SU-DHL-6 (cell line): ENCODE measurements at regions not wholly inside any gene's neighbourhood (a gene's known extent, or its start where the extent isn't known, plus 50 kb on each side); places are given as distances from the start of the nearest gene placed in this dataset.

ENCODE experiments used
- H2AFZ ChIP-seq: fragments of 200-600 bp; sonication (generic); 2 replicates; pipeline ENCODE4 v1.6.1; 2014; ENCODE audit warnings: low read depth, mild to moderate bottlenecking, moderate library complexity, mixed read lengths, antibody characterized with exemption, low read length; ENCODE audit not compliant: severe bottlenecking
- H3F3A ChIP-seq: fragments of 200-600 bp; shearing (Covaris generic); 2 replicates; pipeline ENCODE4 v1.6.0; 2016; ENCODE audit warnings: antibody characterized with exemption, mild to moderate bottlenecking; ENCODE audit not compliant: insufficient read depth
- H3K27ac ChIP-seq: fragments of 200-600 bp; sonication (generic); 2 replicates; pipeline ENCODE4 v1.5.1; 2016; ENCODE audit warnings: low read depth, mild to moderate bottlenecking, low read length, moderate library complexity, mixed read lengths
- H3K27me3 ChIP-seq: fragments of 200-600 bp; sonication (generic), shearing (Covaris generic); 2 replicates; pipeline ENCODE4 v1.6.0; 2014; ENCODE audit warnings: mild to moderate bottlenecking, low read length
- H3K36me3 ChIP-seq: fragments of 200-600 bp; sonication (generic); 2 replicates; pipeline ENCODE4 v1.6.1; 2014; ENCODE audit warnings: mild to moderate bottlenecking, low read length, mixed read lengths
- H3K4me2 ChIP-seq: fragments of 300-600, 200-600 bp; shearing (Covaris generic), sonication (generic); 2 replicates; pipeline ENCODE4 v1.6.0; 2014; ENCODE audit warnings: low read length, low read depth, mild to moderate bottlenecking; ENCODE audit not compliant: poor library complexity, severe bottlenecking
- H3K4me3 ChIP-seq: fragments of 200-600 bp; sonication (generic); 2 replicates; pipeline ENCODE4 v1.5.1; 2014; ENCODE audit warnings: antibody characterized with exemption, low read length, mild to moderate bottlenecking, mixed read lengths; ENCODE audit not compliant: insufficient read depth, poor library complexity, severe bottlenecking
- H3K79me2 ChIP-seq: fragments of 200-600 bp; sonication (generic); 2 replicates; pipeline ENCODE4 v1.6.1; 2014; ENCODE audit warnings: mild to moderate bottlenecking, low read length, moderate library complexity; ENCODE audit not compliant: insufficient read depth
- H3K9ac ChIP-seq: fragments of 200-600 bp; sonication (generic); 2 replicates; pipeline ENCODE4 v1.7.0; 2014; ENCODE audit warnings: mild to moderate bottlenecking, low read length
- H3K9me2 ChIP-seq: fragments of 200-600 bp; sonication (generic); replicated peaks from 2 replicates; pipeline ENCODE4 v1.6.1; 2014; ENCODE audit warnings: low read length; ENCODE audit not compliant: insufficient read depth
- H3K9me3 ChIP-seq: fragments of 200-600 bp; sonication (generic); 2 replicates; pipeline ENCODE4 v1.6.1; 2014; ENCODE audit warnings: low read length, mixed read lengths; ENCODE audit not compliant: insufficient read depth
- H4K20me1 ChIP-seq: fragments of 200-600 bp; sonication (generic); 2 replicates; pipeline ENCODE4 v1.6.1; 2014; ENCODE audit warnings: low read depth, mild to moderate bottlenecking, antibody characterized with exemption, low read length, moderate library complexity, mixed read lengths
- EZH2phosphoT487 ChIP-seq: fragments of 200-600 bp; sonication (generic), shearing (Covaris generic); conservative IDR thresholded peaks from 2 replicates; pipeline ENCODE4 v1.6.1; 2018; ENCODE audit warnings: mild to moderate bottlenecking, antibody characterized with exemption, low read length, moderate library complexity, mixed read lengths
- TF ChIP-seq, protein P1 (sequence below): fragments of 200-600 bp; sonication (generic); IDR thresholded peaks from one replicate; pipeline ENCODE4 v1.5.1; 2017; ENCODE audit warnings: antibody characterized with exemption, mild to moderate bottlenecking, low read length, moderate library complexity; ENCODE audit not compliant: insufficient read depth, poor library complexity, severe bottlenecking

DNA sequence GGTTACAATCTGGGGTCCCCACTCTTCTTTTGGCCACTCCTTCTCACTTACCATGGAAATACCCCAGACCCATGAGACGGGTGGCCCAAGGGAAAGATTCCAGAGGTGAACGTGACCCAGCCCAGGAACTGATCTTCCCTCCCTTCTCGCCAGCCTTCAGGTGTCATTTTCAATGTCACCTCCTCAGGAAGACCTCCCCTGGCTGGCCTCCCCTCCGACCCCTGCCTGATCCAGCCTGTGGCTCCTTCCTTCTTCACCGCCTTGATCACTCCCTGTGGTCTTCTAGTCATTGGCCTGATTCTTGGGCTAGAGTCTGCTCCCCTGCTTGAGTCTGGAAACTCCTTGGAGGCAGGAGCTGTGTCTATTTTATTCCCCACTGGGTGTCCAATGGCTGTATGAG is 146.1 kb downstream of the SMAD6 start:
- H3K4me3 ChIP-seq, result no peak overlapping the region
- H3K9me2 ChIP-seq, result no peaks in the 10 kb centered on the region
- H3K36me3 ChIP-seq, result no peaks in the 10 kb centered on the region
- no peak overlapping the region for H3K9ac ChIP-seq
- H4K20me1 ChIP-seq, result no peaks in the 10 kb centered on the region
- no peak overlapping the region for H3K27ac ChIP-seq
- no peaks in the 10 kb centered on the region for H3K9me3 ChIP-seq
- H3F3A ChIP-seq, result no peaks in the 10 kb centered on the region
- TF ChIP-seq, protein P1, sequence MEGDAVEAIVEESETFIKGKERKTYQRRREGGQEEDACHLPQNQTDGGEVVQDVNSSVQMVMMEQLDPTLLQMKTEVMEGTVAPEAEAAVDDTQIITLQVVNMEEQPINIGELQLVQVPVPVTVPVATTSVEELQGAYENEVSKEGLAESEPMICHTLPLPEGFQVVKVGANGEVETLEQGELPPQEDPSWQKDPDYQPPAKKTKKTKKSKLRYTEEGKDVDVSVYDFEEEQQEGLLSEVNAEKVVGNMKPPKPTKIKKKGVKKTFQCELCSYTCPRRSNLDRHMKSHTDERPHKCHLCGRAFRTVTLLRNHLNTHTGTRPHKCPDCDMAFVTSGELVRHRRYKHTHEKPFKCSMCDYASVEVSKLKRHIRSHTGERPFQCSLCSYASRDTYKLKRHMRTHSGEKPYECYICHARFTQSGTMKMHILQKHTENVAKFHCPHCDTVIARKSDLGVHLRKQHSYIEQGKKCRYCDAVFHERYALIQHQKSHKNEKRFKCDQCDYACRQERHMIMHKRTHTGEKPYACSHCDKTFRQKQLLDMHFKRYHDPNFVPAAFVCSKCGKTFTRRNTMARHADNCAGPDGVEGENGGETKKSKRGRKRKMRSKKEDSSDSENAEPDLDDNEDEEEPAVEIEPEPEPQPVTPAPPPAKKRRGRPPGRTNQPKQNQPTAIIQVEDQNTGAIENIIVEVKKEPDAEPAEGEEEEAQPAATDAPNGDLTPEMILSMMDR, result no peak
- TF ChIP-seq EZH2phosphoT487, result no peak
- no peaks in the 10 kb centered on the region for H3K79me2 ChIP-seq
- no peak overlapping the region for H3K4me2 ChIP-seq
- H2AFZ ChIP-seq, result no peak overlapping the region
- no peaks in the 10 kb centered on the region for H3K27me3 ChIP-seq

DNA sequence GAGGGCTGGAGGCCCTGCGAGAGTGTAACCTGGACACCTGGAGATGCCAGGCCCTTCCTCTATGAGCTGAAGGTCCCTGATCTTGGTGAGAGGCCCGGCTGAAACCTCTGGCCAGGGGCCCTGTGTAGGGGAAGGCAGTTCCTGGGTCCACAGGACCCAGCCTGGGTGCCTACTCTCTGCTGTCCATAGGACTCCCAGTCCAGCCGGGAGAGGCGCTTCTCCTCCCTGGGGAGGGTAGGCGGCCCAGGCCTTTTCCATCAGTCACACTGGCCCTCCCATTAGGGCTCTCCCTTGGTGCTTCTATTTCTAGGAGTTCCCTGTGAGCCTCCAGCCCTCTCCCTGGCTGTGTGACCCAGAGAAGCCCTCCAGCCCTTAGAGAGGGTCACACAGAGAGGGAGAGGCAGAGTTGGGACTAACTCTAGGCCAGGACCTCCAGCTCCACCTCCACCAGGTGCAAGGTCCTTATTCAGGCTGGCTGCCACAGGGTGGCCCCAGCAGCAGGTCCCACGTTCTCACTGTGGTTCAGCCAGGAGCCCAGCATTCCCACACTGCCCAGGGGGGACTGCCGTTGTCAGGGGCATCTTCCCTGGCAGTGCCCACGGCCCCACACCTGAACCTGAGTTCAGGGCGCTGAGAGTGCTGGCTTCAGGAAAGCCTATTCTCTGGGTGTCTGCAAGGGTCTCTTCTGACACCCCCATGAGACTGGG is 146.8 kb downstream of the SMAD6 start:
- Histone ChIP-seq H3K4me3 (no peak overlapping the region), H3K79me2 (no peaks in the 10 kb centered on the region), H3K9ac (no peak overlapping the region), H3F3A (no peaks in the 10 kb centered on the region), H3K9me2 (no peaks in the 10 kb centered on the region), H3K4me2 (no peak overlapping the region), H2AFZ (no peak overlapping the region), H3K36me3 (no peaks in the 10 kb centered on the region), H3K27me3 (no peaks in the 10 kb centered on the region), H3K9me3 (no peaks in the 10 kb centered on the region), H3K27ac (no peak overlapping the region), H4K20me1 (no peaks in the 10 kb centered on the region)
- TF ChIP-seq EZH2phosphoT487, result no peak
- TF ChIP-seq, protein P1, result no peak

DNA sequence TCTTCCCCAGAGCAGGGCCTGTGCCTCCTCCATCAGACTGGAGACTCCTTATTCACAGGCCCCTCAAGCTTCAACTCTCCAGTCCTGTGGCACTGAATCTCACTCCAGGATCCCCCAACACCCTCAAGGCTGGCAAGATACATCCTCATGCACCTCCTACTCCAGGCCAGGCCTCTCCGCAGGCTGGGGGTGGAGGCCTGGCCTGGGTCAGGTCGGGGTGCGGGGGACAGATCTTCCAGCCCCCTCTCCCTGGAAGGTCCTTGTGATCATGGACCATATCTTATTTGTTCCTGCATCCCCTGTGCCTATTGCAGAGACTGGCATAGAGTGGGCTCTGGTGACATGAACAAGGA is 147.3 kb downstream of the SMAD6 start:
- H3K27ac ChIP-seq, result no peak overlapping the region
- no peak overlapping the region for H3K9ac ChIP-seq
- no peaks in the 10 kb centered on the region for H3K27me3 ChIP-seq

More for the DNA sequence above, 147.3 kb downstream of the SMAD6 start:
- no peak overlapping the region for H3K4me2 ChIP-seq
- no peaks in the 10 kb centered on the region for H3K9me2 ChIP-seq
- H3K4me3 ChIP-seq, result no peak overlapping the region
- H4K20me1 ChIP-seq, result no peaks in the 10 kb centered on the region
- H3F3A ChIP-seq, result no peaks in the 10 kb centered on the region
- TF ChIP-seq EZH2phosphoT487, result no peak
- TF ChIP-seq, protein P1, result no peak
- H2AFZ ChIP-seq, result no peak overlapping the region
- H3K79me2 ChIP-seq, result no peaks in the 10 kb centered on the region
- no peaks in the 10 kb centered on the region for H3K36me3 ChIP-seq
- H3K9me3 ChIP-seq, result no peaks in the 10 kb centered on the region
